ENCODE measurements at regions not wholly inside any gene's neighbourhood (a gene's known extent, or its start where the extent isn't known, plus 50 kb on each side); places are given as distances from the start of the nearest gene placed in this dataset.

GRCh38 chr5:143732402-143732801 lies 79.6 kb upstream of the HMHB1 start:
- Histone ChIP-seq H3K9me3 (ENCODE audit: insufficient read depth, low read length) (no peaks in the 10 kb centered on the region), H3K4me1 (ENCODE audit: low read length) (no peaks in the 10 kb centered on the region), H3K4me2 (ENCODE audit: low read length) (no peak overlapping the region), H3K4me3 (ENCODE audit: low read length) (no peak overlapping the region), H3K27me3 (ENCODE audit: low read depth, low read length) (no peaks in the 10 kb centered on the region), H3K27ac (ENCODE audit: low read length) (no peak overlapping the region), H2AFZ (ENCODE audit: low read depth, low read length) (no peak overlapping the region), H4K20me1 (ENCODE audit: insufficient read depth, low read length) (no peaks in the 10 kb centered on the region), H3K9ac (ENCODE audit: low read length) (no peak overlapping the region), H3K79me2 (ENCODE audit: low read length) (no peaks in the 10 kb centered on the region), H3K36me3 (replicated peaks; ENCODE audit: low read depth, low read length) (no peaks in the 10 kb centered on the region)
- TF ChIP-seq, protein P1, sequence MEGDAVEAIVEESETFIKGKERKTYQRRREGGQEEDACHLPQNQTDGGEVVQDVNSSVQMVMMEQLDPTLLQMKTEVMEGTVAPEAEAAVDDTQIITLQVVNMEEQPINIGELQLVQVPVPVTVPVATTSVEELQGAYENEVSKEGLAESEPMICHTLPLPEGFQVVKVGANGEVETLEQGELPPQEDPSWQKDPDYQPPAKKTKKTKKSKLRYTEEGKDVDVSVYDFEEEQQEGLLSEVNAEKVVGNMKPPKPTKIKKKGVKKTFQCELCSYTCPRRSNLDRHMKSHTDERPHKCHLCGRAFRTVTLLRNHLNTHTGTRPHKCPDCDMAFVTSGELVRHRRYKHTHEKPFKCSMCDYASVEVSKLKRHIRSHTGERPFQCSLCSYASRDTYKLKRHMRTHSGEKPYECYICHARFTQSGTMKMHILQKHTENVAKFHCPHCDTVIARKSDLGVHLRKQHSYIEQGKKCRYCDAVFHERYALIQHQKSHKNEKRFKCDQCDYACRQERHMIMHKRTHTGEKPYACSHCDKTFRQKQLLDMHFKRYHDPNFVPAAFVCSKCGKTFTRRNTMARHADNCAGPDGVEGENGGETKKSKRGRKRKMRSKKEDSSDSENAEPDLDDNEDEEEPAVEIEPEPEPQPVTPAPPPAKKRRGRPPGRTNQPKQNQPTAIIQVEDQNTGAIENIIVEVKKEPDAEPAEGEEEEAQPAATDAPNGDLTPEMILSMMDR (IDR thresholded peaks at IDR 0.05; ENCODE audit: low read depth, low read length), result no peak
- TF ChIP-seq EZH2phosphoT487 (IDR thresholded peaks at IDR 0.05; ENCODE audit: low read depth), result no peak

DNA sequence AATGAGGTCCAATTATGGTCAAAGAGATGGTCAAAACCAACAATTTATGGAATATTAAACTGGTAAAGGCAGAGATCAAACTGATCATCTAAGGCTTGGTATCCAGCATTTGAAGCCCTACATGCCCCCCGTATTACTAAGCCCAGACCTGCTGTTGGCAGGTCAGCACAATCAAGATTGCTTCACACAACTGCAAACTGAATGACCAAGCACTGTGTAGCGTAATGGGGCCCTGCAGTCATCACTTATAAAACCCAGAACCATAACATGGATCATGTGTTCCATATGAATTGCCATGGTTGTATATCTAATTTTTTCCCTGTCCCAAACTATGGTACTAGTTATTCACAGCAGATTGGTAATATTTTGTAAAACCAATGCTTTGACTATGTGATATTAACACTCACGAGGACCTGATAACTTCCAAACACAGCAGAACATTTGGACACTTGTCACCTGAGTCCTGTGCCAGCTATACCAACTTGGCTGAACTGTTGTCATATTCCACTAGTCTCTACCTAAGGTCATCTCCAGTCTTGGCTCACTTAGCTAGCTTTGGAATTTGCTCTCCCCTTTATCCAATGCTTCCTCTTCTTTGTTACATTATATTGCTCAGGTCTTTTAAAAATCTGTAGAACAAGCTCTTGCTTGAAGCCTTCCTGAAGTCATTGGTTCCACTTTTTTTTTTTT lies 81.7 kb upstream of the HMHB1 start:
- Histone ChIP-seq H3K9ac (ENCODE audit: low read length) (no peak overlapping the region), H3K4me2 (ENCODE audit: low read length) (no peak overlapping the region), H3K4me1 (ENCODE audit: low read length) (no peaks in the 10 kb centered on the region), H3K79me2 (ENCODE audit: low read length) (no peaks in the 10 kb centered on the region), H3K27me3 (ENCODE audit: low read depth, low read length) (no peaks in the 10 kb centered on the region), H3K4me3 (ENCODE audit: low read length) (no peak overlapping the region), H4K20me1 (ENCODE audit: insufficient read depth, low read length) (no peaks in the 10 kb centered on the region), H3K36me3 (replicated peaks; ENCODE audit: low read depth, low read length) (no peaks in the 10 kb centered on the region), H3K9me3 (ENCODE audit: insufficient read depth, low read length) (no peaks in the 10 kb centered on the region), H2AFZ (ENCODE audit: low read depth, low read length) (no peak overlapping the region), H3K27ac (ENCODE audit: low read length) (no peak overlapping the region)
- TF ChIP-seq, protein P1 (IDR thresholded peaks at IDR 0.05; ENCODE audit: low read depth, low read length), result no peak
- no peak for TF ChIP-seq EZH2phosphoT487 (IDR thresholded peaks at IDR 0.05; ENCODE audit: low read depth)

GRCh38 chr5:143729334-143729946 lies 82.5 kb upstream of the HMHB1 start:
- H3K36me3 ChIP-seq (replicated peaks; ENCODE audit: low read depth, low read length), result no peaks in the 10 kb centered on the region
- no peaks in the 10 kb centered on the region for H3K9me3 ChIP-seq (ENCODE audit: insufficient read depth, low read length)
- H3K27me3 ChIP-seq (ENCODE audit: low read depth, low read length), result no peaks in the 10 kb centered on the region
- no peaks in the 10 kb centered on the region for H4K20me1 ChIP-seq (ENCODE audit: insufficient read depth, low read length)
- no peak overlapping the region for H2AFZ ChIP-seq (ENCODE audit: low read depth, low read length)
- no peak overlapping the region for H3K4me3 ChIP-seq (ENCODE audit: low read length)
- H3K4me1 ChIP-seq (ENCODE audit: low read length), result no peaks in the 10 kb centered on the region
- no peak overlapping the region for H3K4me2 ChIP-seq (ENCODE audit: low read length)
- H3K9ac ChIP-seq (ENCODE audit: low read length), result no peak overlapping the region
- no peak overlapping the region for H3K27ac ChIP-seq (ENCODE audit: low read length)
- TF ChIP-seq, protein P1 (IDR thresholded peaks at IDR 0.05; ENCODE audit: low read depth, low read length), result no peak
- TF ChIP-seq EZH2phosphoT487 (IDR thresholded peaks at IDR 0.05; ENCODE audit: low read depth), result no peak
- H3K79me2 ChIP-seq (ENCODE audit: low read length), result no peaks in the 10 kb centered on the region

- TF ChIP-seq, protein P1 (IDR thresholded peaks at IDR 0.05; ENCODE audit: low read depth, low read length), result no peak
- TF ChIP-seq EZH2phosphoT487 (IDR thresholded peaks at IDR 0.05; ENCODE audit: low read depth), result no peak
- no peaks in the 10 kb centered on the region for H3K79me2 ChIP-seq (ENCODE audit: low read length)
These were observed 88.8 kb upstream of the HMHB1 start for GRCh38 chr5:143723159-143723558.

More at GRCh38 chr5:143723159-143723558, 88.8 kb upstream of the HMHB1 start:
- H3K9ac ChIP-seq (ENCODE audit: low read length), result no peak overlapping the region
- no peak overlapping the region for H3K4me3 ChIP-seq (ENCODE audit: low read length)
- no peak overlapping the region for H2AFZ ChIP-seq (ENCODE audit: low read depth, low read length)
- H3K36me3 ChIP-seq (replicated peaks; ENCODE audit: low read depth, low read length), result no peaks in the 10 kb centered on the region
- H3K27ac ChIP-seq (ENCODE audit: low read length), result no peak overlapping the region
- no peak overlapping the region for H3K4me2 ChIP-seq (ENCODE audit: low read length)
- H3K9me3 ChIP-seq (ENCODE audit: insufficient read depth, low read length), result no peaks in the 10 kb centered on the region
- H3K27me3 ChIP-seq (ENCODE audit: low read depth, low read length), result no peaks in the 10 kb centered on the region
- no peaks in the 10 kb centered on the region for H4K20me1 ChIP-seq (ENCODE audit: insufficient read depth, low read length)
- no peaks in the 10 kb centered on the region for H3K4me1 ChIP-seq (ENCODE audit: low read length)
